Astrocyte (in vitro differentiated cells and primary cell): ENCODE measurements at regions not wholly inside any gene's neighbourhood (a gene's known extent, or its start where the extent isn't known, plus 50 kb on each side); places are given as distances from the start of the nearest gene placed in this dataset.

Source experiments
- DNase-seq: peaks from one replicate; pipeline ENCODE4 v3.0.0-alpha.2; 2010; ENCODE audit warnings: low read depth
- FAIRE-seq: peaks from 2 replicates; lab custom pipeline; 2011; peaks lifted over from hg19 to GRCh38; lab: Jason Lieb, UNC
- H2AFZ ChIP-seq: 2 replicates; pipeline ENCODE4 v1.6.0; 2012; ENCODE audit warnings: low read depth, low read length, inconsistent platforms
- H3K27ac ChIP-seq: 2 replicates; pipeline ENCODE4 v1.5.1; 2011; ENCODE audit warnings: low read depth, low read length, inconsistent platforms
- H3K27me3 ChIP-seq: 2 replicates; pipeline ENCODE4 v1.6.0; 2011; ENCODE audit warnings: low read length, inconsistent platforms; ENCODE audit not compliant: insufficient read depth
- H3K36me3 ChIP-seq: 2 replicates; pipeline ENCODE4 v1.5.1; 2011; ENCODE audit warnings: low read length, inconsistent platforms; ENCODE audit not compliant: insufficient read depth
- H3K4me1 ChIP-seq: 2 replicates; pipeline ENCODE4 v1.5.1; 2011; ENCODE audit warnings: low read length, inconsistent platforms; ENCODE audit not compliant: insufficient read depth
- H3K4me2 ChIP-seq: 2 replicates; pipeline ENCODE4 v1.6.0; 2012; ENCODE audit warnings: low read length, inconsistent platforms
- H3K4me3 ChIP-seq: 2 replicates; pipeline ENCODE4 v1.5.1; 2011; ENCODE audit warnings: low read depth, mild to moderate bottlenecking, low read length, inconsistent platforms; ENCODE audit not compliant: insufficient read depth
- H3K79me2 ChIP-seq: 2 replicates; pipeline ENCODE4 v1.6.0; 2012; ENCODE audit warnings: mild to moderate bottlenecking, low read length, inconsistent platforms; ENCODE audit not compliant: insufficient read depth
- H3K9ac ChIP-seq: 2 replicates; pipeline ENCODE4 v1.6.0; 2012; ENCODE audit warnings: mild to moderate bottlenecking, low read length, inconsistent platforms
- H3K9me3 ChIP-seq: 2 replicates; pipeline ENCODE4 v1.5.1; 2012; ENCODE audit warnings: low read depth, mild to moderate bottlenecking, low read length, inconsistent platforms; ENCODE audit not compliant: insufficient read depth
- H4K20me1 ChIP-seq: 2 replicates; pipeline ENCODE4 v1.6.0; 2012; ENCODE audit warnings: low read length, inconsistent platforms; ENCODE audit not compliant: insufficient read depth
- H3K27ac Mint-ChIP-seq: one replicate; pipeline ENCODE4 v1.8.0; 2021; ENCODE audit warnings: mild to moderate bottlenecking, mixed read lengths; ENCODE audit not compliant: unreplicated experiment
- H3K27me3 Mint-ChIP-seq: one replicate; pipeline ENCODE4 v1.8.0; 2021; ENCODE audit warnings: low read depth, mixed read lengths; ENCODE audit not compliant: unreplicated experiment
- H3K36me3 Mint-ChIP-seq: one replicate; pipeline ENCODE4 v1.8.0; 2021; ENCODE audit warnings: low read depth, mixed read lengths; ENCODE audit not compliant: unreplicated experiment
- H3K4me1 Mint-ChIP-seq: one replicate; pipeline ENCODE4 v1.8.0; 2021; ENCODE audit warnings: low read depth, mixed read lengths; ENCODE audit not compliant: unreplicated experiment
- H3K4me3 Mint-ChIP-seq: one replicate; pipeline ENCODE4 v1.8.0; 2021; ENCODE audit warnings: mild to moderate bottlenecking, moderate library complexity, mixed read lengths; ENCODE audit not compliant: unreplicated experiment
- H3K9me3 Mint-ChIP-seq: one replicate; pipeline ENCODE4 v1.8.0; 2021; ENCODE audit warnings: mild to moderate bottlenecking, mixed read lengths; ENCODE audit not compliant: unreplicated experiment
- CTCF ChIP-seq: IDR thresholded peaks from 2 replicates; pipeline ENCODE4 v1.5.1; 2011; ENCODE audit warnings: low read depth, mild to moderate bottlenecking, inconsistent platforms, low read length, moderate library complexity; ENCODE audit not compliant: insufficient read depth
- EZH2 ChIP-seq: IDR thresholded peaks from 2 replicates; pipeline ENCODE4 v1.6.1; 2012; ENCODE audit warnings: mild to moderate bottlenecking, low read length, inconsistent platforms; ENCODE audit not compliant: insufficient read depth

GRCh38 chr17:74107107-74107506 lies 96.4 kb upstream of the RPL38 start:
- Histone ChIP-seq H2AFZ (no peak overlapping the region), H3K9me3 (no peaks in the 10 kb centered on the region), H3K79me2 (no peaks in the 10 kb centered on the region), H3K4me1 (no peaks in the 10 kb centered on the region), H3K9ac (no peak overlapping the region), H3K36me3 (no peaks in the 10 kb centered on the region), H3K4me3 (no peak overlapping the region), H3K27ac (no peak overlapping the region), H3K4me2 (no peak overlapping the region), H4K20me1 (no peaks in the 10 kb centered on the region), H3K27me3 (no peaks in the 10 kb centered on the region)
- no peak for DNase-seq
- H3K27me3 Mint-ChIP-seq = peaks cover 28% of the 10 kb centered on the region
- no peak overlapping the region for H3K27ac Mint-ChIP-seq
- peaks cover 2% of the 10 kb centered on the region for H3K9me3 Mint-ChIP-seq
- H3K36me3 Mint-ChIP-seq = no peaks in the 10 kb centered on the region
- TF ChIP-seq EZH2 (no peak), CTCF (no peak)
- H3K4me3 Mint-ChIP-seq = no peak overlapping the region
- H3K4me1 Mint-ChIP-seq = no peaks in the 10 kb centered on the region
- FAIRE-seq = no peak

GRCh38 chr17:74108126-74108705 lies 95.3 kb upstream of the RPL38 start:
- Histone ChIP-seq H3K36me3 (no peaks in the 10 kb centered on the region), H3K4me2 (no peak overlapping the region), H3K9ac (no peak overlapping the region), H4K20me1 (no peaks in the 10 kb centered on the region), H3K4me1 (no peaks in the 10 kb centered on the region), H3K4me3 (no peak overlapping the region), H2AFZ (no peak overlapping the region), H3K27ac (no peak overlapping the region), H3K79me2 (no peaks in the 10 kb centered on the region), H3K27me3 (no peaks in the 10 kb centered on the region), H3K9me3 (no peaks in the 10 kb centered on the region)
- H3K4me1 Mint-ChIP-seq = no peaks in the 10 kb centered on the region
- H3K27me3 Mint-ChIP-seq = peaks cover 28% of the 10 kb centered on the region
- H3K27ac Mint-ChIP-seq = no peak overlapping the region
- peaks cover 5% of the 10 kb centered on the region for H3K9me3 Mint-ChIP-seq
- DNase-seq (no peak), FAIRE-seq (no peak)
- no peak overlapping the region for H3K4me3 Mint-ChIP-seq
- H3K36me3 Mint-ChIP-seq = no peaks in the 10 kb centered on the region
- TF ChIP-seq CTCF (no peak), EZH2 (no peak)

GRCh38 chr17:74110467-74110866 lies 93.0 kb upstream of the RPL38 start:
- Histone ChIP-seq H3K9ac (no peak overlapping the region), H3K9me3 (no peaks in the 10 kb centered on the region), H3K79me2 (no peaks in the 10 kb centered on the region), H3K4me3 (no peak overlapping the region), H3K27ac (no peak overlapping the region), H3K4me2 (no peak overlapping the region), H3K4me1 (no peaks in the 10 kb centered on the region), H3K27me3 (no peaks in the 10 kb centered on the region), H2AFZ (no peak overlapping the region), H4K20me1 (no peaks in the 10 kb centered on the region), H3K36me3 (no peaks in the 10 kb centered on the region)
- TF ChIP-seq CTCF (no peak), EZH2 (no peak)
- Mint-ChIP-seq H3K36me3 (no peaks in the 10 kb centered on the region), H3K27me3 (peaks cover 21% of the 10 kb centered on the region), H3K9me3 (peaks cover 8% of the 10 kb centered on the region), H3K4me1 (no peaks in the 10 kb centered on the region), H3K27ac (peak overlapping the region; percentile 41), H3K4me3 (no peak overlapping the region)
- no peak for DNase-seq
- FAIRE-seq = no peak
